ENCODE measurements at regions not wholly inside any gene's neighbourhood (a gene's known extent, or its start where the extent isn't known, plus 50 kb on each side); places are given as distances from the start of the nearest gene placed in this dataset.

DNA sequence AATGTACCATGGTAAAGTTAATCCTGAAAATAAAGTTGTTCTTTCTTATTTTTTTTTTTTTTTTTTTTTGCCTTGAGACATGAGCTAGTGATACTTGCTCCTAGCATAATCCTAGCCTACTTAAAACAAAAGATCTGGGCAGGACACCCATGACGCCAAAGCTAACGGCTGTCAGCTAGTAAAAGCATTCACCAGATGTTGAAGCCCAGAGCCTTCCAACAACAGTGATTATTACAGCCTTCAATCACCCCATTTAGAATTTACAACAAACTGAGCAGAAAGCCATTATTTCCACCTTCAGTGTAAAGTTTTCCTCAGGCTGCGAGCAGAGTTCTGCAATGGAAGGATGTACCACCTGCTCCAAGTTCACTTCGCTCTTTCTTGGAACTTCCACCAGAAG lies 259.5 kb downstream of the SP3 start:
- ChIA-PET POLR2A (ENCODE audit: low non-redundant PET) (no interaction called here), CTCF (no interaction called here)
- DNase-seq (ENCODE audit: low spot score): no peak
- H3K27ac ChIP-seq: no peak overlapping the region
- TF ChIP-seq, protein P1, sequence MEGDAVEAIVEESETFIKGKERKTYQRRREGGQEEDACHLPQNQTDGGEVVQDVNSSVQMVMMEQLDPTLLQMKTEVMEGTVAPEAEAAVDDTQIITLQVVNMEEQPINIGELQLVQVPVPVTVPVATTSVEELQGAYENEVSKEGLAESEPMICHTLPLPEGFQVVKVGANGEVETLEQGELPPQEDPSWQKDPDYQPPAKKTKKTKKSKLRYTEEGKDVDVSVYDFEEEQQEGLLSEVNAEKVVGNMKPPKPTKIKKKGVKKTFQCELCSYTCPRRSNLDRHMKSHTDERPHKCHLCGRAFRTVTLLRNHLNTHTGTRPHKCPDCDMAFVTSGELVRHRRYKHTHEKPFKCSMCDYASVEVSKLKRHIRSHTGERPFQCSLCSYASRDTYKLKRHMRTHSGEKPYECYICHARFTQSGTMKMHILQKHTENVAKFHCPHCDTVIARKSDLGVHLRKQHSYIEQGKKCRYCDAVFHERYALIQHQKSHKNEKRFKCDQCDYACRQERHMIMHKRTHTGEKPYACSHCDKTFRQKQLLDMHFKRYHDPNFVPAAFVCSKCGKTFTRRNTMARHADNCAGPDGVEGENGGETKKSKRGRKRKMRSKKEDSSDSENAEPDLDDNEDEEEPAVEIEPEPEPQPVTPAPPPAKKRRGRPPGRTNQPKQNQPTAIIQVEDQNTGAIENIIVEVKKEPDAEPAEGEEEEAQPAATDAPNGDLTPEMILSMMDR (conservative IDR thresholded peaks at IDR 0.05; ENCODE audit: low read depth): no peak

DNA sequence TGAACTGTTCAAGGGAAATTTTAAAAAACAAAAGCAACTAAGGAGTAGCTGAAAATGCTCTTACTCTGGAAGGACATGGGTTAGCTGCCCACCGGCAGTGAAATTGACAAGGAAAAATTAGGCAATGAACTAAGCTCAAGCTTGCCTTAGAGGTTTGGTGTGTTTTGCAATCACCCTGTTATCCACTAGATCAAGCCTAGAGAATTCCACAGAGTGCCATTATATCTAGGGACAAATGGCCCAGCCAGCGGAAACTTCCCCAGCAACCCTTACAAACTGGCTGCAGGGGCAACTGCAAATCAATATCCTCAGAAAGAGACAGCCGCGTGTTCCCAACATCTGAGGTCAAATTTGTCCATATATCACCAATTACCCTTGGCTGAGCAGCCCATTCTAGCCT lies 258.2 kb downstream of the SP3 start:
- TF ChIP-seq, protein P1 (conservative IDR thresholded peaks at IDR 0.05; ENCODE audit: low read depth): no peak
- ChIA-PET CTCF (no interaction called here), POLR2A (ENCODE audit: low non-redundant PET) (no interaction called here)
- DNase-seq (ENCODE audit: low spot score): no peak
- no peak overlapping the region for H3K27ac ChIP-seq

DNA sequence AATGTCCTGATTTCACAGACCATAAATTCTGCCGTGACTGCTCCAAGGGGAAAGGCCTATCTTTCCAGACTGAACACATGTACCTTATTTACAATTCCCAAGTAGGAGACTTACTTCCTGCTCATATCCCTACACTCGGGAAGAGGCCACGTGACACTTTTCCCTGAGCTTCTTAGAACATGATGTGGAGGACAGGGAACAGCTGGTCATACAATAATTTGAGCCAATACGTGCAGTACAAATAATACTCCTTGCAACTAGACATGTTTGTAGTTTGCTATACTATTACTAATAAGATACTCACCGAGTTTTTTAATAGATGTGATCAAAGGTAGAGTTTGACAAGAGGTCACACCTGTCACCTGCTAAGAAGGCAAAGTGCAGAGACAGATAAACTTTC lies 256.4 kb downstream of the SP3 start:
- no peak for DNase-seq (ENCODE audit: low spot score)
- H3K27ac ChIP-seq: no peak overlapping the region
- ChIA-PET CTCF (no interaction called here), POLR2A (ENCODE audit: low non-redundant PET) (no interaction called here)
- TF ChIP-seq, protein P1 (conservative IDR thresholded peaks at IDR 0.05; ENCODE audit: low read depth): no peak

DNA sequence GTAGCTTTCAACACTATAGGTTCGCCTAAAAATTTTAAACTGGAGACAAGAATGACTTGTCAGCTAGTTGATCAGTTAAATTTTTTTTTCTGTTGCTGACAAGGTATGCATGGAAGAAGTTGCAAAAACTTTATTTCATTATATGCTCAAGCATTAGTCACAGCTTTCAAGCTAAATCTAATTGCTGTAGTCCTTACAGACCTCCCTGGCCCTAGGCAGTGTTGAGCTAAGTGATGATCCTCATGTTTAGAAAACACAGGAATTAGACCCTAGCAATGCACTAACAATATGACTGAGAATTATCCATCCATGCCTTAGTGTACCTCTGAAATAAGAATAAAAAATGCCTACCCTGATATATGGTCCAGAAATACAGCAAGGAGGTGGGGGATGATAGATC lies 253.4 kb downstream of the SP3 start:
- ChIA-PET POLR2A (ENCODE audit: low non-redundant PET) (no interaction called here), CTCF (interaction anchor here (0.6 to 0.7 kb wide), 2 partner anchors 645 to 1560 kb away, joined by 3 to 4 read pairs; no protein-coding TSS in a partner anchor)
- H3K27ac ChIP-seq: no peak overlapping the region
- TF ChIP-seq, protein P1 (conservative IDR thresholded peaks at IDR 0.05; ENCODE audit: low read depth): no peak
- DNase-seq (ENCODE audit: low spot score): no peak

DNA sequence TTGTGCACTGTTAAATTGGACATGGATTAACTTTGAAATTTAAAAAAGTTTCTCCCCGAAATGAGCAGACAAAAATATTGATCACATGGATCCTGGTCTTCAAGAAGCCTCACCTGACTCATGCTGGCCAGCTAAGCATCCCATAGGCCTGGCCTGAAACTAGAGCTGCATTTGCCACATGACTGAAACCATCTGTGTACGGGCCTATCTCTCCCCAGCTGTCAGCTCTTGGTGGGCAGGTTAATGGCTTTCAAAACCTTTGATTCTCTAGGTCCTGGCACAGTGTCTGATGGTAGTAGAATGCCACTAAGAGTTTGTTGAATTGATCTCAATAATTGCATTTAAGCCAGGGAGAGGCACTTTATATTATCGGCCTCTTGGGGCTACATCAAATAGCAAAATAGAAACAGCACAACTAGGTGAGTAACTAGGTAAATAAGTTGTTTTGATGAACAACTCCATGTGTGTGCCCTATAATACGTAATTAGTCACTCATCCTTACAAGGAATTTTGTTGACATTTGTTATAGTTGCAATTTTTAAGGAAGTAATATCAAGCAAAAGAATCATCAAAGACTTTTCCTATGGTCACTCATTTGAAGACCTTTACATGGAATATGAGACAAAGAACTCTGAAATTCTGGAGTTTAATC lies 251.1 kb downstream of the SP3 start:
- DNase-seq (ENCODE audit: low spot score): no peak
- CTCF ChIA-PET: no interaction called here
- POLR2A ChIA-PET (ENCODE audit: low non-redundant PET): no interaction called here
- no peak overlapping the region for H3K27ac ChIP-seq
- TF ChIP-seq, protein P1 (conservative IDR thresholded peaks at IDR 0.05; ENCODE audit: low read depth): no peak

DNA sequence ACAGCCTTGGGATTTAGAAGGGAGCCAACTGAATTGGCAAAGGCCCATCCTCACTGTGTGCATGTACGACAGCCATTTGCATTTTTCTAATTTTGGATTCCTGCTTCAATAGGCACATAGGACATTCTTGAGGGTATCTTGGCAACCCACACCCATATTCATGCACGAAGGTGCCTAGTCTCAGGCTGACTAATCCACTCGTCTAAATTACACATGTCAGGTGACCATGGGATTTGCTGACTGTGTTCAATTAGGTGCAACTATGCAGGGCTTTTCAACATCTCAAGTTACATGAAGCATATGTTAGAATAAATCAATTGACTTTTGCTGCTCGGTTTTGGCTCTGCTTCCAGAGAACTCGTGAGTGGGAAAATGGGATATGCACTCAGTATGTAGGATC lies 249.7 kb downstream of the SP3 start:
- CTCF ChIA-PET: no interaction called here
- H3K27ac ChIP-seq: no peak overlapping the region
- TF ChIP-seq, protein P1 (conservative IDR thresholded peaks at IDR 0.05; ENCODE audit: low read depth): no peak
- POLR2A ChIA-PET (ENCODE audit: low non-redundant PET): no interaction called here
- DNase-seq (ENCODE audit: low spot score): peak; percentile 31
